ENCODE measurements at regions not wholly inside any gene's neighbourhood (a gene's known extent, or its start where the extent isn't known, plus 50 kb on each side); places are given as distances from the start of the nearest gene placed in this dataset.

DNA sequence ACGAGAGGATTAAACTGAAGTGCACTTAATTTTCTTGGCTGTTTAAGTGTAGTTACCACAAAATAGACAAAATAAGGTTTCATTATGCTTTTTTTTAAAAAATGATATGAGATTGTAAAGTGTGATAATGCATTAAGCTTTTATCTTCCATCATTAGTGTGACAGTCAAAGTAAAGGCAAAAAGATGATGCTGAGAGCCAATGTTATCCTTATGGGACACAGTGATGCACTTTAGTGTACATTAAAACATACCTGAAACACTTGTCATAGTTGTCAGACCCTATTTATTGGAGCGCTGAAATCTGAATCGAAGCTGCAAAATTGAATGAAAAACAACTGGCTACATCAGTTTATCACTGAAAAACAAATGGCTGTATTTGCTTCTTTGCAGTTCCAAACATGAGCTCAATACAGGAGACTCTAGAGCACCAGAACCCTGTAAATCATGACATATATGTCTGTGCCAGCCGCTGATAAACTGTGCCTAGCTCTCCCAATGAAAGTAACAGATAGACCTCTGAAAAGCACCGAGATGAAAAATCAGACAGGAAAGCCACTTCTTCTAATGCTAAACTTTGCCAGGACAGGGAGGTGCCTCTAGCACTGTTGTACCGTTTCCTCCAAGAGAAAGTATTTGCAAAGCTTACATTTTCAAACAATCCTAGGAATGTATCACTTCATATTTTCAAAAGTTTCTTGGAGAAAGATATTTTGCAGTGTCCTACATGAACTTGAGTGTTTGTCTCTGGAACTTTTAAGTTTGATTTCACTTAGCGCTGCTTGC, 120.7 kb upstream of the TMPRSS15 start:
- TF ChIP-seq, protein P1, sequence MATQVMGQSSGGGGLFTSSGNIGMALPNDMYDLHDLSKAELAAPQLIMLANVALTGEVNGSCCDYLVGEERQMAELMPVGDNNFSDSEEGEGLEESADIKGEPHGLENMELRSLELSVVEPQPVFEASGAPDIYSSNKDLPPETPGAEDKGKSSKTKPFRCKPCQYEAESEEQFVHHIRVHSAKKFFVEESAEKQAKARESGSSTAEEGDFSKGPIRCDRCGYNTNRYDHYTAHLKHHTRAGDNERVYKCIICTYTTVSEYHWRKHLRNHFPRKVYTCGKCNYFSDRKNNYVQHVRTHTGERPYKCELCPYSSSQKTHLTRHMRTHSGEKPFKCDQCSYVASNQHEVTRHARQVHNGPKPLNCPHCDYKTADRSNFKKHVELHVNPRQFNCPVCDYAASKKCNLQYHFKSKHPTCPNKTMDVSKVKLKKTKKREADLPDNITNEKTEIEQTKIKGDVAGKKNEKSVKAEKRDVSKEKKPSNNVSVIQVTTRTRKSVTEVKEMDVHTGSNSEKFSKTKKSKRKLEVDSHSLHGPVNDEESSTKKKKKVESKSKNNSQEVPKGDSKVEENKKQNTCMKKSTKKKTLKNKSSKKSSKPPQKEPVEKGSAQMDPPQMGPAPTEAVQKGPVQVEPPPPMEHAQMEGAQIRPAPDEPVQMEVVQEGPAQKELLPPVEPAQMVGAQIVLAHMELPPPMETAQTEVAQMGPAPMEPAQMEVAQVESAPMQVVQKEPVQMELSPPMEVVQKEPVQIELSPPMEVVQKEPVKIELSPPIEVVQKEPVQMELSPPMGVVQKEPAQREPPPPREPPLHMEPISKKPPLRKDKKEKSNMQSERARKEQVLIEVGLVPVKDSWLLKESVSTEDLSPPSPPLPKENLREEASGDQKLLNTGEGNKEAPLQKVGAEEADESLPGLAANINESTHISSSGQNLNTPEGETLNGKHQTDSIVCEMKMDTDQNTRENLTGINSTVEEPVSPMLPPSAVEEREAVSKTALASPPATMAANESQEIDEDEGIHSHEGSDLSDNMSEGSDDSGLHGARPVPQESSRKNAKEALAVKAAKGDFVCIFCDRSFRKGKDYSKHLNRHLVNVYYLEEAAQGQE (IDR thresholded peaks at IDR 0.05; ENCODE audit: low read depth): no peak
- TF ChIP-seq CEBPB (IDR thresholded peaks at IDR 0.05) (no peak), EP300 (IDR thresholded peaks at IDR 0.05; ENCODE audit: borderline replicate concordance) (no peak), RAD21 (IDR thresholded peaks at IDR 0.05; ENCODE audit: low read depth) (no peak), FOXM1 (IDR thresholded peaks at IDR 0.05; ENCODE audit: borderline replicate concordance, low read depth) (no peak), YY1 (IDR thresholded peaks at IDR 0.05; ENCODE audit: low read depth) (no peak), TEAD4 (IDR thresholded peaks at IDR 0.05) (no peak)
- TF ChIP-seq, protein P2, sequence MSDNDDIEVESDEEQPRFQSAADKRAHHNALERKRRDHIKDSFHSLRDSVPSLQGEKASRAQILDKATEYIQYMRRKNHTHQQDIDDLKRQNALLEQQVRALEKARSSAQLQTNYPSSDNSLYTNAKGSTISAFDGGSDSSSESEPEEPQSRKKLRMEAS (IDR thresholded peaks at IDR 0.05): no peak
- TF ChIP-seq, protein P3, sequence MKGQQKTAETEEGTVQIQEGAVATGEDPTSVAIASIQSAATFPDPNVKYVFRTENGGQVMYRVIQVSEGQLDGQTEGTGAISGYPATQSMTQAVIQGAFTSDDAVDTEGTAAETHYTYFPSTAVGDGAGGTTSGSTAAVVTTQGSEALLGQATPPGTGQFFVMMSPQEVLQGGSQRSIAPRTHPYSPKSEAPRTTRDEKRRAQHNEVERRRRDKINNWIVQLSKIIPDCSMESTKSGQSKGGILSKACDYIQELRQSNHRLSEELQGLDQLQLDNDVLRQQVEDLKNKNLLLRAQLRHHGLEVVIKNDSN (IDR thresholded peaks at IDR 0.05): no peak
